COLO829 (cell line): ENCODE measurements at regions not wholly inside any gene's neighbourhood (a gene's known extent, or its start where the extent isn't known, plus 50 kb on each side); places are given as distances from the start of the nearest gene placed in this dataset.
"Not testable (repeated sequence)": the region's sequence is repeated elsewhere in the genome, so short reads cannot be mapped to it uniquely, and the experiment has no call there.

ENCODE experiments used
- DNase-seq: peaks from one replicate; pipeline ENCODE4 v3.0.0; 2012; ENCODE audit warnings: low spot score

GRCh38 chr1:60857851-60858250 lies 224.5 kb upstream of the NFIA start:
- peak; percentile 20 for DNase-seq

- no peak for DNase-seq
Measured at GRCh38 chr1:60850084-60850483, 232.3 kb upstream of the NFIA start.

- no peak for DNase-seq
Measured at GRCh38 chr1:60849401-60849800, 233.0 kb upstream of the NFIA start.

GRCh38 chr1:60848583-60849188 lies 233.7 kb upstream of the NFIA start:
- DNase-seq = no peak

- no peak for DNase-seq
Measured at GRCh38 chr1:60847855-60848582, 234.3 kb upstream of the NFIA start.

GRCh38 chr1:60847391-60847790 lies 235.0 kb upstream of the NFIA start:
- DNase-seq = no peak

GRCh38 chr1:60845659-60846058 lies 236.7 kb upstream of the NFIA start:
- DNase-seq = not testable (repeated sequence)

GRCh38 chr1:60842304-60842703 lies 240.1 kb upstream of the NFIA start:
- DNase-seq = no peak

- no peak for DNase-seq
Measured at GRCh38 chr1:60841116-60842046, 241.0 kb upstream of the NFIA start.

GRCh38 chr1:60840476-60840875 lies 241.9 kb upstream of the NFIA start:
- DNase-seq = not testable (repeated sequence)

- no peak for DNase-seq
Measured at GRCh38 chr1:60835649-60836048, 246.7 kb upstream of the NFIA start.

- peak; percentile 86 for DNase-seq
Measured at GRCh38 chr1:60833173-60833572, 249.2 kb upstream of the NFIA start.

GRCh38 chr1:60832367-60832766 lies 250.0 kb upstream of the NFIA start:
- DNase-seq = no peak

- DNase-seq = no peak
Measured at GRCh38 chr1:60831780-60832179, 250.6 kb upstream of the NFIA start.

GRCh38 chr1:60828944-60829343 lies 253.4 kb upstream of the NFIA start:
- DNase-seq = no peak

- no peak for DNase-seq
Measured at GRCh38 chr1:60826320-60827094, 255.9 kb upstream of the NFIA start.

- no peak for DNase-seq
Measured at GRCh38 chr1:60825593-60825992, 256.8 kb upstream of the NFIA start.

GRCh38 chr1:60823151-60823550 lies 259.2 kb upstream of the NFIA start:
- peak; percentile 77 for DNase-seq

- no peak for DNase-seq
Measured at GRCh38 chr1:60822252-60822651, 260.1 kb upstream of the NFIA start.

- no peak for DNase-seq
Measured at GRCh38 chr1:60821156-60821555, 261.2 kb upstream of the NFIA start.

- no peak for DNase-seq
Measured at GRCh38 chr1:60818969-60819701, 263.2 kb upstream of the NFIA start.
